Chondrocyte (in vitro differentiated cells): ENCODE measurements at regions not wholly inside any gene's neighbourhood (a gene's known extent, or its start where the extent isn't known, plus 50 kb on each side); places are given as distances from the start of the nearest gene placed in this dataset.
"Not testable (repeated sequence)": the region's sequence is repeated elsewhere in the genome, so short reads cannot be mapped to it uniquely, and the experiment has no call there.

ENCODE experiments used
- DNase-seq: peaks from one replicate; pipeline ENCODE4 v3.0.0; 2021; ENCODE audit warnings: mixed read lengths, low spot score
- H3K27ac Mint-ChIP-seq: one replicate; pipeline ENCODE4 v1.8.0; 2021; ENCODE audit warnings: mild to moderate bottlenecking, moderate library complexity, mixed read lengths; ENCODE audit not compliant: unreplicated experiment
- H3K27me3 Mint-ChIP-seq: 2 replicates; pipeline ENCODE4 v1.8.0; 2021; ENCODE audit warnings: low read depth, mixed read lengths
- H3K36me3 Mint-ChIP-seq: 2 replicates; pipeline ENCODE4 v1.8.0; 2021; ENCODE audit warnings: low read depth, mixed read lengths
- H3K4me1 Mint-ChIP-seq: 2 replicates; pipeline ENCODE4 v1.8.0; 2021; ENCODE audit warnings: low read depth, mild to moderate bottlenecking, mixed read lengths
- H3K4me3 Mint-ChIP-seq: one replicate; pipeline ENCODE4 v1.8.0; 2021; ENCODE audit warnings: mild to moderate bottlenecking, moderate library complexity, mixed read lengths; ENCODE audit not compliant: unreplicated experiment
- H3K9me3 Mint-ChIP-seq: 2 replicates; pipeline ENCODE4 v1.8.0; 2021; ENCODE audit warnings: low read depth, mixed read lengths
- TF ChIP-seq, protein P1 (sequence below): fragments of 200-600 bp; sonication (generic); IDR thresholded peaks from 2 replicates; pipeline ENCODE4 v1.5.0; 2021; ENCODE audit warnings: antibody characterized with exemption, mild to moderate bottlenecking, moderate library complexity

DNA sequence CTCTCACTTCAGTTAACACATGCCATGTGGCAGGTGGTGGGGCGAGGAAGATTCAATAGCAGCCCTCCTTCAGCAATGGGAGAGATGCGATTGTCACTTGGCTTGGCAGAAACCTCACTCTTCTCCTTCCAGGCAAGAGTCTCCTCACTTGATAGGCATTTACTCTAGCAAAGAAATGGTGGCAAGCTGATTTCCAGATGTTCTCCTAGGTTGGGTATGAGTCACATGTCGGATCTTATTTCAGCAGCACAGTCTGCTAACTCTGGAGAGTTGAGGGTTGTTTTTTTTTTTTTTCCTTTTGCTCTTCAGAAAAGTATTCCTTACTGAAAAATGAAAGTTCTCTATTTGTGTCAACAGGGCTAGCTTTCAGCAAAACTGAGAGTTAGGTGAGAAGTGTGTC, 119.5 kb upstream of the CHRDL1 start:
- Mint-ChIP-seq H3K4me1 (no peaks in the 10 kb centered on the region), H3K4me3 (no peak overlapping the region), H3K36me3 (no peaks in the 10 kb centered on the region), H3K9me3 (no peaks in the 10 kb centered on the region), H3K27ac (no peak overlapping the region), H3K27me3 (no peaks in the 10 kb centered on the region)
- TF ChIP-seq, protein P1, sequence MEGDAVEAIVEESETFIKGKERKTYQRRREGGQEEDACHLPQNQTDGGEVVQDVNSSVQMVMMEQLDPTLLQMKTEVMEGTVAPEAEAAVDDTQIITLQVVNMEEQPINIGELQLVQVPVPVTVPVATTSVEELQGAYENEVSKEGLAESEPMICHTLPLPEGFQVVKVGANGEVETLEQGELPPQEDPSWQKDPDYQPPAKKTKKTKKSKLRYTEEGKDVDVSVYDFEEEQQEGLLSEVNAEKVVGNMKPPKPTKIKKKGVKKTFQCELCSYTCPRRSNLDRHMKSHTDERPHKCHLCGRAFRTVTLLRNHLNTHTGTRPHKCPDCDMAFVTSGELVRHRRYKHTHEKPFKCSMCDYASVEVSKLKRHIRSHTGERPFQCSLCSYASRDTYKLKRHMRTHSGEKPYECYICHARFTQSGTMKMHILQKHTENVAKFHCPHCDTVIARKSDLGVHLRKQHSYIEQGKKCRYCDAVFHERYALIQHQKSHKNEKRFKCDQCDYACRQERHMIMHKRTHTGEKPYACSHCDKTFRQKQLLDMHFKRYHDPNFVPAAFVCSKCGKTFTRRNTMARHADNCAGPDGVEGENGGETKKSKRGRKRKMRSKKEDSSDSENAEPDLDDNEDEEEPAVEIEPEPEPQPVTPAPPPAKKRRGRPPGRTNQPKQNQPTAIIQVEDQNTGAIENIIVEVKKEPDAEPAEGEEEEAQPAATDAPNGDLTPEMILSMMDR: no peak
- no peak for DNase-seq

DNA sequence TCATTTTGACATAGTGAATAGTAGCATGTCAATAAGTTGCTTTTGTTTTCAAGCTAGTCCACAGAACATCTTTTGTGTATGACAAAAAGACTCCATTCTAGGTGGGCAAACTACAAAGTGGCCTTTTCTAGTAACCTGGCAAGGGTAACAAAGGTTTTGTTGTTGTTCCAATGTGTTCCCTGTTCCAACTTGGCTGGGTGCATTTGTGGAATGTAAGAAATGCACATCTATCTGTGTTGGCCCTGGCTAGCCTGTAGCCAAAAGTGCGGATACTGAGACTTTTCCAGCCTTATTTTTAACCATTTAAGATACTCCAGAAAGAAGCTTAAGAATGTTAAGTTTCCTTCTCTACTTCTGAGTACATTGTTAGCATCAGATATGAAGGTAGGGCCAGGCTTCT, 118.7 kb upstream of the CHRDL1 start:
- Mint-ChIP-seq H3K27ac (no peak overlapping the region), H3K9me3 (no peaks in the 10 kb centered on the region), H3K4me1 (no peaks in the 10 kb centered on the region), H3K4me3 (no peak overlapping the region), H3K36me3 (no peaks in the 10 kb centered on the region), H3K27me3 (no peaks in the 10 kb centered on the region)
- TF ChIP-seq, protein P1: no peak
- no peak for DNase-seq

DNA sequence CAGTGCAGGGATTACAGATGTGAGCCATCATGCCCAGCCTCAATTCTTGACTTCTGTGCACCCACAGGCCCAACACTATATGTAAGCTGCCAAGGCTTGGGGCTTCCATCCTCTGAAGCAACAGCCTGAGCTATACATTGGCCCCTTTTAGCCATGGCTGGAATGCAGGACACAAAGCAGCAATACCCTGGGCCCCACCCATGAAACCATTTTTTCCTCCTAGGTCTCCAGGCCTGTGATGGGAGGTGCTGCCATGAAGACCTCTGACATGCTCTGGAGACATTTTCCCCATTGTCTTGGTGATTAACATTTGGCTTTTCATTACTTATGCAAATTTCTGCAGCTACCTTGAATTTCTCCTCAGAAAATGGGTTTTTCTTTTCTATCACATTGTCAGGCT, 109.1 kb upstream of the CHRDL1 start:
- H3K4me3 Mint-ChIP-seq, DNase-seq, H3K36me3 Mint-ChIP-seq, H3K4me1 Mint-ChIP-seq, H3K27ac Mint-ChIP-seq, H3K27me3 Mint-ChIP-seq: not testable (repeated sequence)
- peaks cover 19% of the 10 kb centered on the region for H3K9me3 Mint-ChIP-seq

DNA sequence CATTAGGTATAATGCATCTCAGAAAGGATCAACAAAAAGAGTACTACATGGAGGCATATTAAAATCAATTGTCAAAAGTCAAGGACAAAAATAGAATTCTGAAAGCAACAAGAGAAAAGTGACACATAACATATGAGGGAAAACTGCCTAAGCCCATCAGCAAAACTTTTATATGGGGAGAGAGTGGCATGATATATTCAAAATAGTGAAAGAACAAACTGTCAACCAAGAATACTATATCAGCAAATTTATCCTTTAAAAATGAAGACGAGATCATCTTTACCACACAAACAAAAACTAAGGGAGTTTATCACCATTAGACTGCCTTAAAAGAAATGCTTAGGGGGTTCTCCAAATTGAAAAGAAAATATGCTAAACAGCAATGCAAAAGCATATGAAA, 86.4 kb upstream of the CHRDL1 start:
- Mint-ChIP-seq H3K36me3 (no peaks in the 10 kb centered on the region), H3K9me3 (peaks cover 26% of the 10 kb centered on the region), H3K27me3 (no peaks in the 10 kb centered on the region), H3K27ac (no peak overlapping the region), H3K4me3 (no peak overlapping the region), H3K4me1 (no peaks in the 10 kb centered on the region)
- DNase-seq: no peak
- TF ChIP-seq, protein P1: no peak

DNA sequence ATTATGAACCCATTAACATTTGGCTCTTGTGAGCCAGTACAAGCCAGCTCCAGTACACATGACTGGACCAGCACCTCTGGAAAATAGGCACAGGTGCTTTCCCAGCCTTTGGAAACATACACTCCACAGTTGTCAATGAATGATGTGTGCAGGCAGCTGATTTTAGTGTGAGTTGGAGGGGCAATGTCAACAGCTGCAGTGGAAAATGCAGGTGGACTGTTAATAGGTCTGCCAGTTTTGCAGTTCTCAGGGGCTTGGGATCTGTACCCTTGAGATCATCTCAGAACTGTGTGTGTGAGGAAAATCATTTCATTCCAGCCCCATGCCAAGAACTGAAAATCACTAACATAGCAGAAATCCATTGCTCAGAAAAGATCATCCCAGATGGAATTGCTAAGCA, 81.7 kb upstream of the CHRDL1 start:
- TF ChIP-seq, protein P1: no peak
- Mint-ChIP-seq H3K4me1 (no peaks in the 10 kb centered on the region), H3K4me3 (no peak overlapping the region), H3K9me3 (peaks cover 18% of the 10 kb centered on the region), H3K27me3 (no peaks in the 10 kb centered on the region), H3K27ac (no peak overlapping the region), H3K36me3 (no peaks in the 10 kb centered on the region)
- no peak for DNase-seq

GRCh38 chrX:110871839-110872238, 76.2 kb upstream of the CHRDL1 start:
- Mint-ChIP-seq H3K27me3 (no peaks in the 10 kb centered on the region), H3K9me3 (peaks cover 5% of the 10 kb centered on the region), H3K4me1 (no peaks in the 10 kb centered on the region), H3K36me3 (no peaks in the 10 kb centered on the region), H3K27ac (no peak overlapping the region), H3K4me3 (no peak overlapping the region)
- TF ChIP-seq, protein P1: no peak
- DNase-seq: no peak
